ENCODE measurements at regions not wholly inside any gene's neighbourhood (a gene's known extent, or its start where the extent isn't known, plus 50 kb on each side); places are given as distances from the start of the nearest gene placed in this dataset.
A peak's percentile ranks its signal among the peaks of the same experiment; 100 is the strongest.
"Not testable (repeated sequence)": the region's sequence is repeated elsewhere in the genome, so short reads cannot be mapped to it uniquely, and the experiment has no call there.

DNA sequence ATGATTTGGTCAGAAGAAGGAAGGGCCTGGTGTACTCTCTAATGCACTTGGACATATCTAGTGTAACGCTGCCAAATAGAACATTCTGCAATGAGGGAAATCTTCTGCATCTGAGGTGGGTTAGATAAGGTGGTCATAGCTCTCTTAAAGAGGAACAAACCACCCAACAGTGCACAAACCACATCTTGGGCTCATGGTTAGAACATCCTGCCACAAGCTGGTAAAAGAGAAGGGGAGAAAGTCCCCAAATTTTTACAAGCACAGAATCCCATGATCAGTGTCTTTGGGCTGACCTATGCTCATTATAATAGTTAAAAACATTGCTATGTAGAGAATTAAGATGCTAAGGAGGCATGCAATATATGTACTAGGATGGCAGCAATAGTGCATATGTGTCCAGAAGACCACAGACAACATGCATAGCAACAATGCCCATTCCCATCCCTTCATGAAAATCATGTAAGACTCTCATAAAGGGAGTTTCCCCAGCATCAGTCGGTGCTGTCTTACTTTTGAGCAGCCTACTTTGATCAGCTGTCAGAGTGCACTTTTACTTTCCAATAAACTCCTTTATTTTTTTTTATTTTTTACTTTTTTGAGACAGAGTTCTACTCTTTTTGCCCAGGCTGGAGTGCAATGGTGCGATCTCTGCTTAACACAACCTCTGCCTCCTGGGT, 99.7 kb upstream of the SLC7A11 start:
- no peaks in the 10 kb centered on the region for H3K27me3 Mint-ChIP-seq (ENCODE audit: low read depth in 3 of 3)
- no peaks in the 10 kb centered on the region for H3K79me2 ChIP-seq (ENCODE audit: insufficient read depth, low read length)
- no peaks in the 10 kb centered on the region for H3K9me3 Mint-ChIP-seq
- no peak overlapping the region for H3K9ac ChIP-seq (ENCODE audit: insufficient read depth, low read length, poor library complexity, severe bottlenecking)
- no peaks in the 10 kb centered on the region for H3K36me3 ChIP-seq (replicated peaks in 1 of 2; ENCODE audit: control insufficient read depth in 1 of 2, insufficient read depth in 2 of 2, low read length in 2 of 2)
- H3K27ac Mint-ChIP-seq = no peak overlapping the region
- H3K27ac ChIP-seq (ENCODE audit: low read depth in 1 of 2, low read length in 2 of 2) = no peak overlapping the region
- no peak overlapping the region for H3K4me3 Mint-ChIP-seq
- DNase-seq = peak in 2 of 3 donors; percentile 1 to 19
- H2AFZ ChIP-seq (ENCODE audit: insufficient read depth, low read depth, low read length, poor library complexity, severe bottlenecking) = peak overlapping the region; percentile 1
- H3K9me3 ChIP-seq (replicated peaks in 1 of 2; ENCODE audit: control insufficient read depth in 1 of 2, insufficient read depth in 1 of 2, low read length in 2 of 2) = no peaks in the 10 kb centered on the region
- H3K27me3 ChIP-seq (ENCODE audit: control insufficient read depth in 2 of 2, insufficient read depth in 2 of 2, low read length in 2 of 2) = no peaks in the 10 kb centered on the region
- no peaks in the 10 kb centered on the region for H4K20me1 ChIP-seq (ENCODE audit: insufficient read depth, low read length)
- peaks cover 5% of the 10 kb centered on the region for H3K4me1 Mint-ChIP-seq
- H3K4me2 ChIP-seq (replicated peaks; ENCODE audit: extremely low read depth, low read length, poor library complexity, severe bottlenecking) = no peak overlapping the region
- no peak overlapping the region for H3K4me3 ChIP-seq (replicated peaks in 1 of 3; ENCODE audit: low read depth in 2 of 3, low read length in 3 of 3)
- intact Hi-C loops (cut with micrococcal nuclease) = no loop called here
- WGBS (ENCODE audit: insufficient coverage) = 86% methylated on average over 2 of the region's 3 CpGs
- H3K4me1 ChIP-seq (ENCODE audit: control insufficient read depth in 1 of 2, insufficient read depth in 2 of 2, low read length in 2 of 2) = no peaks in the 10 kb centered on the region
- no peaks in the 10 kb centered on the region for H3K36me3 Mint-ChIP-seq
- TF ChIP-seq CTCF (IDR thresholded peaks at IDR 0.05) = no peak

DNA sequence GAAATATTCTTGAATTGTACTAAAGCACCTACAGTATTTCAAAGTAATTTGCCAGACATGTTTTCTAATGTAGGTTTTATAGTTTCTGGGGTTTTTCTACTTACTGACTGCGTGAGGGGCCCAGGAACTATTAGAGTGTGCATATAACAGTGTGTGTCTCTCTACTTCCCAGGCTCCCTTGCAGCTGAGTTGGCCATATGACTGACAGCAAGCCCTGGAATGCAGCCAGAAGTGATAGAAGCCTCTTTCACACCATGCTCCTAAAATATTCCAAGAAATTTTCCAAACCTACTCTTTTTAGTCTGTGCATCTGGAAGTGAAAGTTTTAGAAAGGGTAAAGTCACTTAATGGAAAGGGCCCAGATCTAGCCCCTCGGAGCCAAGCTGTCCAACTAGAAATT, 96.7 kb upstream of the SLC7A11 start:
- Mint-ChIP-seq H3K9me3 (peaks cover 0 to 2% (median 0%) of the 10 kb centered on the region in 7 donors), H3K4me3 (no peak overlapping the region)
- TF ChIP-seq CTCF (IDR thresholded peaks at IDR 0.05) = no peak

DNA sequence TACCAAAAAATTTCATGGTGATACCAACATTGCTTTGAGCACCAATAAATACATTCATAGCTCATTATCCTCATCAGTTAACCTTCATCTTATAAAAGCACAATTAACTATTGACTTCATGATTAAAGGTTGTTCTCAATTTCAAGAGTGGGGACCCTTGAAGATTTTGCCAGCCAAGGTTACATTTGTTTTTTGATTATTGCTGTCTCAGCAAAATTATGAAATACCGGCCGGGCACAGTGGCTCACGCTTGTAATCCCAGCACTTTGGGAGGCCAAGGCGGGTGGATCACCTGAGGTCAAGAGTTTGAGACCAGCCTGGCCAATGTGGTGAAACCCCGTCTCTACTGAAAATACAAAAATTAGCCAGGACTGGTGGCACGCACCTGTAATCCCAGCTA, 96.1 kb upstream of the SLC7A11 start:
- H3K27ac ChIP-seq (ENCODE audit: low read depth in 1 of 2, low read length in 2 of 2); H3K4me3 Mint-ChIP-seq; H3K4me3 ChIP-seq (replicated peaks in 1 of 3; ENCODE audit: low read depth in 2 of 3, low read length in 3 of 3); H3K27me3 Mint-ChIP-seq (ENCODE audit: low read depth in 3 of 3); H3K27ac Mint-ChIP-seq; H3K79me2 ChIP-seq (ENCODE audit: insufficient read depth, low read length); H3K4me1 Mint-ChIP-seq; H3K36me3 Mint-ChIP-seq; DNase-seq; intact Hi-C loops (cut with micrococcal nuclease); H3K9me3 Mint-ChIP-seq; H3K4me2 ChIP-seq (replicated peaks; ENCODE audit: extremely low read depth, low read length, poor library complexity, severe bottlenecking); H3K9ac ChIP-seq (ENCODE audit: insufficient read depth, low read length, poor library complexity, severe bottlenecking); H4K20me1 ChIP-seq (ENCODE audit: insufficient read depth, low read length); H3K36me3 ChIP-seq (replicated peaks in 1 of 2; ENCODE audit: control insufficient read depth in 1 of 2, insufficient read depth in 2 of 2, low read length in 2 of 2); H2AFZ ChIP-seq (ENCODE audit: insufficient read depth, low read depth, low read length, poor library complexity, severe bottlenecking); H3K27me3 ChIP-seq (ENCODE audit: control insufficient read depth in 2 of 2, insufficient read depth in 2 of 2, low read length in 2 of 2); H3K9me3 ChIP-seq (replicated peaks in 1 of 2; ENCODE audit: control insufficient read depth in 1 of 2, insufficient read depth in 1 of 2, low read length in 2 of 2); H3K4me1 ChIP-seq (ENCODE audit: control insufficient read depth in 1 of 2, insufficient read depth in 2 of 2, low read length in 2 of 2): not testable (repeated sequence)
- 95% methylated on average over 6 of the region's 6 CpGs for WGBS (ENCODE audit: insufficient coverage)

More for the DNA sequence above, 96.7 kb upstream of the SLC7A11 start:
- Histone ChIP-seq H3K4me2 (replicated peaks; ENCODE audit: extremely low read depth, low read length, poor library complexity, severe bottlenecking) (no peak overlapping the region), H3K4me1 (ENCODE audit: control insufficient read depth in 1 of 2, insufficient read depth in 2 of 2, low read length in 2 of 2) (no peaks in the 10 kb centered on the region), H3K27ac (ENCODE audit: low read depth in 1 of 2, low read length in 2 of 2) (no peak overlapping the region), H2AFZ (ENCODE audit: insufficient read depth, low read depth, low read length, poor library complexity, severe bottlenecking) (no peak overlapping the region), H3K4me3 (replicated peaks in 1 of 3; ENCODE audit: low read depth in 2 of 3, low read length in 3 of 3) (no peak overlapping the region), H4K20me1 (ENCODE audit: insufficient read depth, low read length) (no peaks in the 10 kb centered on the region), H3K9ac (ENCODE audit: insufficient read depth, low read length, poor library complexity, severe bottlenecking) (no peak overlapping the region), H3K79me2 (ENCODE audit: insufficient read depth, low read length) (no peaks in the 10 kb centered on the region), H3K27me3 (ENCODE audit: control insufficient read depth in 2 of 2, insufficient read depth in 2 of 2, low read length in 2 of 2) (no peaks in the 10 kb centered on the region), H3K9me3 (replicated peaks in 1 of 2; ENCODE audit: control insufficient read depth in 1 of 2, insufficient read depth in 1 of 2, low read length in 2 of 2) (no peaks in the 10 kb centered on the region), H3K36me3 (replicated peaks in 1 of 2; ENCODE audit: control insufficient read depth in 1 of 2, insufficient read depth in 2 of 2, low read length in 2 of 2) (no peaks in the 10 kb centered on the region)
- H3K36me3 Mint-ChIP-seq = no peaks in the 10 kb centered on the region
- intact Hi-C loops (cut with micrococcal nuclease) = no loop called here
- peaks cover 0 to 1% (median 0%) of the 10 kb centered on the region in 3 donors for H3K27me3 Mint-ChIP-seq (ENCODE audit: low read depth in 3 of 3)
- H3K4me1 Mint-ChIP-seq = peaks cover under 1% of the 10 kb centered on the region
- DNase-seq = no peak
- H3K27ac Mint-ChIP-seq = no peak overlapping the region
- WGBS (ENCODE audit: insufficient coverage) = no CpG with 5 or more reads among the region's 2 CpGs

All from CD14-positive monocyte (primary cell).